Keratinocyte (primary cell): ENCODE measurements at regions not wholly inside any gene's neighbourhood (a gene's known extent, or its start where the extent isn't known, plus 50 kb on each side); places are given as distances from the start of the nearest gene placed in this dataset.
"Not testable (repeated sequence)": the region's sequence is repeated elsewhere in the genome, so short reads cannot be mapped to it uniquely, and the experiment has no call there.

ENCODE experiments used
- CTCF ChIP-seq, 3 experiments: IDR thresholded peaks in 1 of 3; conservative IDR thresholded peaks in 1 of 3; optimal IDR thresholded peaks in 1 of 3; 2 replicates in 2 of 3; 3 replicates in 1 of 3; pipeline versions ENCODE3 to v1.5.1; 2011; ENCODE audit warnings: low read length in 3 of 3, mild to moderate bottlenecking in 3 of 3, moderate library complexity in 2 of 3, control low read depth in 1 of 3, inconsistent platforms in 1 of 3; ENCODE audit not compliant: insufficient read depth in 2 of 3; ENCODE audit errors: extremely low read depth in 1 of 3
- EZH2 ChIP-seq: IDR thresholded peaks from one replicate; pipeline ENCODE4 v1.6.1; 2012; ENCODE audit warnings: inconsistent platforms, mild to moderate bottlenecking, low read length, moderate library complexity

GRCh38 chr21:6481116-6481515, 4040.3 kb upstream of the TPTE start:
- TF ChIP-seq CTCF (optimal IDR thresholded peaks at IDR 0.05 in 1 of 3, IDR thresholded peaks at IDR 0.05 in 1 of 3, conservative IDR thresholded peaks at IDR 0.05 in 1 of 3; ENCODE audit: extremely low read depth in 1 of 3, insufficient read depth in 2 of 3, low read length in 3 of 3); EZH2: not testable (repeated sequence)
